Erythroblast (primary cell): ENCODE measurements at regions not wholly inside any gene's neighbourhood (a gene's known extent, or its start where the extent isn't known, plus 50 kb on each side); places are given as distances from the start of the nearest gene placed in this dataset.

ENCODE experiments used
- GATA1 ChIP-seq: IDR thresholded peaks from 2 replicates; pipeline ENCODE4 v1.6.1; 2011; ENCODE audit warnings: low read depth, mild to moderate bottlenecking, control low read depth, low read length, moderate library complexity
- POLR2A ChIP-seq: IDR thresholded peaks from 2 replicates; pipeline ENCODE4 v1.6.1; 2011; ENCODE audit warnings: mild to moderate bottlenecking, low read length

DNA sequence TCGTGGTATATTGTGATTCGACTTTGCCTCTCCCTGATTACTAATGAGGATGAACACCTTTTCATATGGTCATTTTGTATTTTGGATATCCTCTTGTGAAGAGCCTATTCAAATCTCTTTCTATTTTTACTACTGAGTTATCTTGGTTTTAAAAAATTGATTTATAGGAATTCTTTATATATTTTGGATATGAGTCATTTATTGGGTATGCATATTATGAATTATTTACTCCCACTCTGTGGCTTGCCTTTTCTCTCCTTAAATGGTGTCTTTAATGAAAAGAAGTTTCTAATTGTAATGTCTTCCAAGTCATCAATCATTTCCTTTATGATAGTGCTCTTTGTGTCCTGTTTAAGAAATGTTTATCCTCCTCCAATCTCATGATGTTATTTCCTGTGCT, 191.5 kb upstream of the DPH6 start:
- TF ChIP-seq POLR2A, result no peak
- TF ChIP-seq GATA1, result no peak
